ENCODE measurements at regions not wholly inside any gene's neighbourhood (a gene's known extent, or its start where the extent isn't known, plus 50 kb on each side); places are given as distances from the start of the nearest gene placed in this dataset.

DNA sequence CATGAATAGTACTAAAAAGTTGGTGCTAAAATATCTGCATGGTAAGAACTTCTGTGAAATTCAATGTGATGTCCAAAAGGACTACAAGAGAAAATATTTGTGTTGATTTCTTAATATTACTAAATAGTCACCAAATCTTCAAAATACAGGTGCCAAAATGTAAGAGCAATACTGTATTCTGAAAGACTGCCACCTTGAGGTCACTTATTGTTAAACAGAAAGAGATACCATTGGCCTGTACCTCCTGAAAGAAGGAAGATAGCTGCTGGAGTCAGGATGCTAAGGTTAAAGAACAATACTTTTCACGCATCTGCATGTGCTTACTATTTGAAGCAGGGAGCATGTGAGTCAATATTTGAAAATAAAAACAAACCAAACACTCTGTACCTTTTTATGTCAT lies 72.0 kb upstream of the LSAMP start:
- TF ChIP-seq, protein P1, sequence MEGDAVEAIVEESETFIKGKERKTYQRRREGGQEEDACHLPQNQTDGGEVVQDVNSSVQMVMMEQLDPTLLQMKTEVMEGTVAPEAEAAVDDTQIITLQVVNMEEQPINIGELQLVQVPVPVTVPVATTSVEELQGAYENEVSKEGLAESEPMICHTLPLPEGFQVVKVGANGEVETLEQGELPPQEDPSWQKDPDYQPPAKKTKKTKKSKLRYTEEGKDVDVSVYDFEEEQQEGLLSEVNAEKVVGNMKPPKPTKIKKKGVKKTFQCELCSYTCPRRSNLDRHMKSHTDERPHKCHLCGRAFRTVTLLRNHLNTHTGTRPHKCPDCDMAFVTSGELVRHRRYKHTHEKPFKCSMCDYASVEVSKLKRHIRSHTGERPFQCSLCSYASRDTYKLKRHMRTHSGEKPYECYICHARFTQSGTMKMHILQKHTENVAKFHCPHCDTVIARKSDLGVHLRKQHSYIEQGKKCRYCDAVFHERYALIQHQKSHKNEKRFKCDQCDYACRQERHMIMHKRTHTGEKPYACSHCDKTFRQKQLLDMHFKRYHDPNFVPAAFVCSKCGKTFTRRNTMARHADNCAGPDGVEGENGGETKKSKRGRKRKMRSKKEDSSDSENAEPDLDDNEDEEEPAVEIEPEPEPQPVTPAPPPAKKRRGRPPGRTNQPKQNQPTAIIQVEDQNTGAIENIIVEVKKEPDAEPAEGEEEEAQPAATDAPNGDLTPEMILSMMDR (IDR thresholded peaks at IDR 0.05): no peak
- TF ChIP-seq POLR2A (IDR thresholded peaks at IDR 0.05): no peak
